ENCODE measurements at regions not wholly inside any gene's neighbourhood (a gene's known extent, or its start where the extent isn't known, plus 50 kb on each side); places are given as distances from the start of the nearest gene placed in this dataset.

DNA sequence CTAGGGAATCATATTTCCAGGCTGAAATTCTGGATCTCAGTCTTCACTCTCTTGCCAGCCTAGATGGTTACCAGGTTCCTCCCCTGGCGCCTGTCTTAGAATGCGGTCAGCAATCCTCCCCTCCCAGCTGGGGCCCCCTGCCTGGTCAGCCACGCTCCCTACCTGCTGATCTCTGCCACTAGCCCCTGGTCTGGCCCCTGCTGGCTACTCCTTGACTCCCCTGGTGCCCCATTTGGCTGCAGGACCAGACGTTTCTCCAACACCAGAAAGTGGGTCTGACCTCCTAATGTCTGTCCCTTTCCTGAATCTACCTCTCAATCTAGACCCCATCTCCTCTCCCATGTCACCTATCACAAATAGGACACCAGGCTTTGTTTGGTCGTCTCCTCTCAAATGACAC lies 432.0 kb upstream of the SMIM21 start:
- peaks cover 8% of the 10 kb centered on the region for H3K9me3 Mint-ChIP-seq
- Histone ChIP-seq H3K27ac (no peak overlapping the region), H3K27me3 (no peaks in the 10 kb centered on the region), H3K4me3 (no peak overlapping the region), H3K79me2 (ENCODE audit: low read depth) (no peaks in the 10 kb centered on the region), H3K9me3 (ENCODE audit: low read depth) (no peaks in the 10 kb centered on the region), H3K4me1 (no peaks in the 10 kb centered on the region), H3F3A (ENCODE audit: low read depth) (no peaks in the 10 kb centered on the region), H4K20me1 (ENCODE audit: low read depth) (no peaks in the 10 kb centered on the region), H3K4me2 (no peak overlapping the region), H3K9ac (no peak overlapping the region), H3K36me3 (no peaks in the 10 kb centered on the region), H2AFZ (replicated peaks) (no peak overlapping the region)
- no peak overlapping the region for H3K27ac Mint-ChIP-seq
- H3K4me3 Mint-ChIP-seq: no peak overlapping the region
- DNase-seq (ENCODE audit: low spot score): no peak
- H3K27me3 Mint-ChIP-seq (ENCODE audit: insufficient read depth, low read depth): peaks cover 4% of the 10 kb centered on the region
- TF ChIP-seq EZH2phosphoT487 (IDR thresholded peaks at IDR 0.05): no peak
- TF ChIP-seq, protein P1, sequence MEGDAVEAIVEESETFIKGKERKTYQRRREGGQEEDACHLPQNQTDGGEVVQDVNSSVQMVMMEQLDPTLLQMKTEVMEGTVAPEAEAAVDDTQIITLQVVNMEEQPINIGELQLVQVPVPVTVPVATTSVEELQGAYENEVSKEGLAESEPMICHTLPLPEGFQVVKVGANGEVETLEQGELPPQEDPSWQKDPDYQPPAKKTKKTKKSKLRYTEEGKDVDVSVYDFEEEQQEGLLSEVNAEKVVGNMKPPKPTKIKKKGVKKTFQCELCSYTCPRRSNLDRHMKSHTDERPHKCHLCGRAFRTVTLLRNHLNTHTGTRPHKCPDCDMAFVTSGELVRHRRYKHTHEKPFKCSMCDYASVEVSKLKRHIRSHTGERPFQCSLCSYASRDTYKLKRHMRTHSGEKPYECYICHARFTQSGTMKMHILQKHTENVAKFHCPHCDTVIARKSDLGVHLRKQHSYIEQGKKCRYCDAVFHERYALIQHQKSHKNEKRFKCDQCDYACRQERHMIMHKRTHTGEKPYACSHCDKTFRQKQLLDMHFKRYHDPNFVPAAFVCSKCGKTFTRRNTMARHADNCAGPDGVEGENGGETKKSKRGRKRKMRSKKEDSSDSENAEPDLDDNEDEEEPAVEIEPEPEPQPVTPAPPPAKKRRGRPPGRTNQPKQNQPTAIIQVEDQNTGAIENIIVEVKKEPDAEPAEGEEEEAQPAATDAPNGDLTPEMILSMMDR (IDR thresholded peaks at IDR 0.05): no peak
- no peak for TF ChIP-seq EZH2 (IDR thresholded peaks at IDR 0.05)
- no peaks in the 10 kb centered on the region for H3K4me1 Mint-ChIP-seq
- H3K36me3 Mint-ChIP-seq: no peaks in the 10 kb centered on the region

DNA sequence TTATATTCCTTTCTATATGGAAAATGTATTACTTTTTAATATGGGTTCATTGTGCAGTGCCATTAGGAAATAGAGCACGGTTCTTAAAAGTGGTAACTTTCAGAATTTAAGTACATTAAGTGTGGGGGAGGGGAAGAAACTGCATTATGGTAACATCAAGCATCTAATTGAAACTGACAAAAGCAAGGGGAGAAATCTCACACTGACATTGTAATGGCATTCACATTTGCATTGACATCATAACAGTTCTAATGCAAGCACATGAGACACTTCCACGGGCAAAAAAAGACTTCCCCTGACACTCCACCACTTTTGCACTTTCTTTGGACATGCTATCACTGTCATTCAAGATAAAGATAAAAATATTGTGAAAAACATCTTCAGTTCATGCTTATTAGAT lies 431.3 kb upstream of the SMIM21 start:
- Histone ChIP-seq H3K9me3 (ENCODE audit: low read depth) (no peaks in the 10 kb centered on the region), H3F3A (ENCODE audit: low read depth) (no peaks in the 10 kb centered on the region), H3K4me3 (no peak overlapping the region), H3K27me3 (no peaks in the 10 kb centered on the region), H3K27ac (no peak overlapping the region), H3K4me1 (no peaks in the 10 kb centered on the region), H2AFZ (replicated peaks) (no peak overlapping the region), H3K4me2 (no peak overlapping the region), H3K79me2 (ENCODE audit: low read depth) (no peaks in the 10 kb centered on the region), H4K20me1 (ENCODE audit: low read depth) (no peaks in the 10 kb centered on the region), H3K9ac (no peak overlapping the region), H3K36me3 (no peaks in the 10 kb centered on the region)
- H3K27ac Mint-ChIP-seq: no peak overlapping the region
- DNase-seq (ENCODE audit: low spot score): no peak
- H3K27me3 Mint-ChIP-seq (ENCODE audit: insufficient read depth, low read depth): peaks cover 4% of the 10 kb centered on the region
- no peaks in the 10 kb centered on the region for H3K4me1 Mint-ChIP-seq
- peaks cover 8% of the 10 kb centered on the region for H3K9me3 Mint-ChIP-seq
- TF ChIP-seq EZH2phosphoT487 (IDR thresholded peaks at IDR 0.05) (no peak), EZH2 (IDR thresholded peaks at IDR 0.05) (no peak)
- TF ChIP-seq, protein P1 (IDR thresholded peaks at IDR 0.05): no peak
- H3K36me3 Mint-ChIP-seq: no peaks in the 10 kb centered on the region
- no peak overlapping the region for H3K4me3 Mint-ChIP-seq

DNA sequence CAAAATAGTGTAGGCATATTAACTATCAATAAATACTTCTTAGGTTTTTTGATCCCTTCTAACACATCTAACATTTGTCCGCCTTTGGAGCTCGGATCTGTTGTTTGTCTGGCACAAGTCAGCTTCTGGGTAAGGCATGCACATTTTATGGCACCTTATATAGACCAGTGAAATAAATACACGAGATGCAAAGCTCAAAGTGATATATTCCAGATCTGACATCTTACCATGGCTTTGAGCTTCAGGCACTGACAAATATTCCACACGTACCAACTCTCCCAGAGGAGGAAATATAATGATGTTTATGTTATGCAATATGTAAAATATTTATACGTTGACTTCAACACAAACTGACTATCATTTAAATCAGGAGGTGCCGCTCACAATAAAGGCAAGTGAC lies 430.1 kb upstream of the SMIM21 start:
- Histone ChIP-seq H3K9me3 (ENCODE audit: low read depth) (no peaks in the 10 kb centered on the region), H3K9ac (no peak overlapping the region), H3K4me2 (no peak overlapping the region), H3K79me2 (ENCODE audit: low read depth) (no peaks in the 10 kb centered on the region), H3K27me3 (no peaks in the 10 kb centered on the region), H3K4me1 (no peaks in the 10 kb centered on the region), H3K27ac (no peak overlapping the region), H4K20me1 (ENCODE audit: low read depth) (no peaks in the 10 kb centered on the region), H3K36me3 (no peaks in the 10 kb centered on the region), H2AFZ (replicated peaks) (no peak overlapping the region), H3K4me3 (no peak overlapping the region), H3F3A (ENCODE audit: low read depth) (no peaks in the 10 kb centered on the region)
- Mint-ChIP-seq H3K36me3 (no peaks in the 10 kb centered on the region), H3K9me3 (peaks cover 8% of the 10 kb centered on the region), H3K27ac (no peak overlapping the region), H3K4me3 (no peak overlapping the region), H3K4me1 (no peaks in the 10 kb centered on the region), H3K27me3 (ENCODE audit: insufficient read depth, low read depth) (peaks cover 4% of the 10 kb centered on the region)
- TF ChIP-seq EZH2 (IDR thresholded peaks at IDR 0.05) (no peak), EZH2phosphoT487 (IDR thresholded peaks at IDR 0.05) (no peak)
- TF ChIP-seq, protein P1 (IDR thresholded peaks at IDR 0.05): no peak
- DNase-seq (ENCODE audit: low spot score): no peak

DNA sequence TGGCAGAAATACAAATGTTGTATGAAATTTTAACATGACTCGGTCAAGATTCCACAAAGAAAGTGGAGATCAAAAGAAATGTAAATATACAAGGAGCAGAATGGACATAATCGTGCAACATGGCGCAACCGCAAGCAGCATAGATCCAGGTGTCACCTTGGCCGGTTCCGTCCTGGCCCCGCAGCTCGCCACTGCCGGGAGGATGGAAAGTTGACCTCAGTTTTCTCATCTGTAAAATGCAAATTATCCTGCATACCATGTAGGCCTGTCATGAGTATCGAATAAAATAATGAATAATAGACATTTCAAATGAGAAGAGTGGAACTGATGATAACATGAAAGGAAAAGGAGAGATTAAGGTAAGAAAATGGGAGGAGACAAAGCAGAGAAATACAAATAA lies 427.3 kb upstream of the SMIM21 start:
- Mint-ChIP-seq H3K27me3 (ENCODE audit: insufficient read depth, low read depth) (no peaks in the 10 kb centered on the region), H3K4me1 (no peaks in the 10 kb centered on the region), H3K27ac (no peak overlapping the region), H3K4me3 (no peak overlapping the region), H3K36me3 (no peaks in the 10 kb centered on the region), H3K9me3 (peaks cover 2% of the 10 kb centered on the region)
- Histone ChIP-seq H3K9ac (no peak overlapping the region), H3K27me3 (no peaks in the 10 kb centered on the region), H4K20me1 (ENCODE audit: low read depth) (no peaks in the 10 kb centered on the region), H3F3A (ENCODE audit: low read depth) (no peaks in the 10 kb centered on the region), H3K4me1 (no peaks in the 10 kb centered on the region), H2AFZ (replicated peaks) (no peak overlapping the region), H3K9me3 (ENCODE audit: low read depth) (no peaks in the 10 kb centered on the region), H3K4me3 (no peak overlapping the region), H3K79me2 (ENCODE audit: low read depth) (no peaks in the 10 kb centered on the region), H3K4me2 (no peak overlapping the region), H3K27ac (no peak overlapping the region), H3K36me3 (no peaks in the 10 kb centered on the region)
- TF ChIP-seq EZH2phosphoT487 (IDR thresholded peaks at IDR 0.05): no peak
- TF ChIP-seq EZH2 (IDR thresholded peaks at IDR 0.05): no peak
- TF ChIP-seq, protein P1 (IDR thresholded peaks at IDR 0.05): no peak
- no peak for DNase-seq (ENCODE audit: low spot score)
